ENCODE measurements at regions not wholly inside any gene's neighbourhood (a gene's known extent, or its start where the extent isn't known, plus 50 kb on each side); places are given as distances from the start of the nearest gene placed in this dataset.

- DNase-seq (ENCODE audit: low spot score in 2 of 2, unreplicated experiment in 2 of 2): no peak
- Mint-ChIP-seq H3K27ac (no peak overlapping the region), H3K27me3 (ENCODE audit: low read depth) (peaks cover 3% of the 10 kb centered on the region), H3K4me1 (no peaks in the 10 kb centered on the region), H3K9me3 (no peaks in the 10 kb centered on the region), H3K36me3 (no peaks in the 10 kb centered on the region), H3K4me3 (no peak overlapping the region)
- TF ChIP-seq, protein P1, sequence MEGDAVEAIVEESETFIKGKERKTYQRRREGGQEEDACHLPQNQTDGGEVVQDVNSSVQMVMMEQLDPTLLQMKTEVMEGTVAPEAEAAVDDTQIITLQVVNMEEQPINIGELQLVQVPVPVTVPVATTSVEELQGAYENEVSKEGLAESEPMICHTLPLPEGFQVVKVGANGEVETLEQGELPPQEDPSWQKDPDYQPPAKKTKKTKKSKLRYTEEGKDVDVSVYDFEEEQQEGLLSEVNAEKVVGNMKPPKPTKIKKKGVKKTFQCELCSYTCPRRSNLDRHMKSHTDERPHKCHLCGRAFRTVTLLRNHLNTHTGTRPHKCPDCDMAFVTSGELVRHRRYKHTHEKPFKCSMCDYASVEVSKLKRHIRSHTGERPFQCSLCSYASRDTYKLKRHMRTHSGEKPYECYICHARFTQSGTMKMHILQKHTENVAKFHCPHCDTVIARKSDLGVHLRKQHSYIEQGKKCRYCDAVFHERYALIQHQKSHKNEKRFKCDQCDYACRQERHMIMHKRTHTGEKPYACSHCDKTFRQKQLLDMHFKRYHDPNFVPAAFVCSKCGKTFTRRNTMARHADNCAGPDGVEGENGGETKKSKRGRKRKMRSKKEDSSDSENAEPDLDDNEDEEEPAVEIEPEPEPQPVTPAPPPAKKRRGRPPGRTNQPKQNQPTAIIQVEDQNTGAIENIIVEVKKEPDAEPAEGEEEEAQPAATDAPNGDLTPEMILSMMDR (IDR thresholded peaks at IDR 0.05; ENCODE audit: unreplicated experiment): no peak
These were observed 207.9 kb upstream of the CXCR4 start for GRCh38 chr2:136325844-136326331.

- peaks cover 2% of the 10 kb centered on the region for H3K27me3 Mint-ChIP-seq (ENCODE audit: low read depth)
- H3K36me3 Mint-ChIP-seq: no peaks in the 10 kb centered on the region
- H3K9me3 Mint-ChIP-seq: no peaks in the 10 kb centered on the region
- no peak overlapping the region for H3K27ac Mint-ChIP-seq
- TF ChIP-seq, protein P1 (IDR thresholded peaks at IDR 0.05; ENCODE audit: unreplicated experiment): no peak
- H3K4me1 Mint-ChIP-seq: no peaks in the 10 kb centered on the region
- DNase-seq (ENCODE audit: low spot score in 2 of 2, unreplicated experiment in 2 of 2): no peak
- no peak overlapping the region for H3K4me3 Mint-ChIP-seq
These were observed 207.0 kb upstream of the CXCR4 start for GRCh38 chr2:136324966-136325365.

DNA sequence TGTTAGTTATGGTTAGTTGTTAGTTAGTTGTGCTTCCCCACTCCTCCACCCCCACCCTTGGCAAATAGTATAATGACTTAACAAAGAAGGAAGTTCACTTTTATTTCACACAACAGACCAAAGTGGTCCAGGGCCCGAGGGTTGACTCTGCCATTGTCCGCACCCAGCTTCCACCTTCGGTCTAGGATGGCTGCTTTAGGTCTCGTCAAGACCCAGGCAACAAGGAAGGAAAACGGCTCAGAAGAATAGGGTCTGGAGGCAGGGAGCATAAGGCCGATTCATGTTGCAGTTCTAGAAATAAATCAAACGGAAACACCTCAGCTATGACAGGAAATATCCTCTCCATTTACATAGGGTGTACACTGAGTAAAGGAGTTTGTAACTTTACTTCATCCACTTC is 206.0 kb upstream of the CXCR4 start:
- Mint-ChIP-seq H3K4me3 (no peak overlapping the region), H3K27me3 (ENCODE audit: low read depth) (peaks cover 2% of the 10 kb centered on the region), H3K27ac (no peak overlapping the region), H3K4me1 (no peaks in the 10 kb centered on the region), H3K9me3 (no peaks in the 10 kb centered on the region), H3K36me3 (no peaks in the 10 kb centered on the region)
- no peak for DNase-seq (ENCODE audit: low spot score in 2 of 2, unreplicated experiment in 2 of 2)
- TF ChIP-seq, protein P1 (IDR thresholded peaks at IDR 0.05; ENCODE audit: unreplicated experiment): no peak

DNA sequence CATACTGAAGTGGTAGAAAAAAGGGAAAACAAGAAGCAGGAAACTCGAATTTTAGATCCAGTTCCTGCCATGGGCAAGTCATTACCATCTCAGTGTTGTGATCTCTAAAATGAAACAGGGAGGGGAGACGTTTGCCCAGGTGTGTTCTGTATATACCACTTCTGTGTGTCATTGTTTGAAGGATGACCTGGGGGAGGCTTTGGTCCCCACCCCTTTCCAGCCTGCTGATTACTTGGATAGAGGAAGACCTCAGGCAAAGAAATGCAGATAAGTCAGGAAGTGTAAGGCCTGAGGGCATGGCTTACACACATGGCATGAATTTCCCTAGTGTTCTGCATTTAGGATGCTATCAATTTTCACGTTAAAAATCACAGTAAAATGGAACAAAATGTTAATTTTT is 205.2 kb upstream of the CXCR4 start:
- no peak for DNase-seq (ENCODE audit: low spot score in 2 of 2, unreplicated experiment in 2 of 2)
- no peaks in the 10 kb centered on the region for H3K36me3 Mint-ChIP-seq
- no peaks in the 10 kb centered on the region for H3K9me3 Mint-ChIP-seq
- no peak overlapping the region for H3K4me3 Mint-ChIP-seq
- no peaks in the 10 kb centered on the region for H3K27me3 Mint-ChIP-seq (ENCODE audit: low read depth)
- TF ChIP-seq, protein P1 (IDR thresholded peaks at IDR 0.05; ENCODE audit: unreplicated experiment): no peak
- H3K4me1 Mint-ChIP-seq: no peaks in the 10 kb centered on the region
- no peak overlapping the region for H3K27ac Mint-ChIP-seq

GRCh38 chr2:136322428-136322827 is 204.5 kb upstream of the CXCR4 start:
- DNase-seq (ENCODE audit: low spot score in 2 of 2, unreplicated experiment in 2 of 2): no peak
- H3K9me3 Mint-ChIP-seq: no peaks in the 10 kb centered on the region
- H3K4me1 Mint-ChIP-seq: no peaks in the 10 kb centered on the region
- H3K27ac Mint-ChIP-seq: no peak overlapping the region
- no peaks in the 10 kb centered on the region for H3K27me3 Mint-ChIP-seq (ENCODE audit: low read depth)
- no peaks in the 10 kb centered on the region for H3K36me3 Mint-ChIP-seq
- H3K4me3 Mint-ChIP-seq: no peak overlapping the region
- TF ChIP-seq, protein P1 (IDR thresholded peaks at IDR 0.05; ENCODE audit: unreplicated experiment): no peak

- Mint-ChIP-seq H3K27me3 (ENCODE audit: low read depth) (peaks cover 5% of the 10 kb centered on the region), H3K4me1 (no peaks in the 10 kb centered on the region), H3K4me3 (no peak overlapping the region), H3K36me3 (no peaks in the 10 kb centered on the region), H3K9me3 (no peaks in the 10 kb centered on the region), H3K27ac (no peak overlapping the region)
- no peak for DNase-seq (ENCODE audit: low spot score in 2 of 2, unreplicated experiment in 2 of 2)
- TF ChIP-seq, protein P1 (IDR thresholded peaks at IDR 0.05; ENCODE audit: unreplicated experiment): no peak
These were observed 201.7 kb upstream of the CXCR4 start for GRCh38 chr2:136319651-136320050.

Measured in mesothelial cell of epicardium (in vitro differentiated cells).